ENCODE measurements at regions not wholly inside any gene's neighbourhood (a gene's known extent, or its start where the extent isn't known, plus 50 kb on each side); places are given as distances from the start of the nearest gene placed in this dataset.

GRCh38 chr1:239031310-239031709 lies 355.1 kb upstream of the CHRM3 start:
- no peak for TF ChIP-seq CTCF (IDR thresholded peaks at IDR 0.05; ENCODE audit: poor library complexity, severe bottlenecking)
- no peak for TF ChIP-seq MXI1 (conservative IDR thresholded peaks at IDR 0.05; ENCODE audit: poor library complexity, severe bottlenecking)
- TF ChIP-seq EZH2 (IDR thresholded peaks at IDR 0.05; ENCODE audit: borderline replicate concordance, insufficient read depth, low read length, poor library complexity, severe bottlenecking), result no peak

Data from neural cell (in vitro differentiated cells).